Ishikawa (cell line): ENCODE measurements at regions not wholly inside any gene's neighbourhood (a gene's known extent, or its start where the extent isn't known, plus 50 kb on each side); places are given as distances from the start of the nearest gene placed in this dataset.

ENCODE experiments used
- CEBPB ChIP-seq: IDR thresholded peaks from 2 replicates; pipeline ENCODE4 v1.6.1; 2012
- CREB1 ChIP-seq: IDR thresholded peaks from 2 replicates; pipeline ENCODE4 v1.6.1; 2012; ENCODE audit warnings: low read depth
- EGR1 ChIP-seq: IDR thresholded peaks from 2 replicates; pipeline ENCODE4 v1.6.1; 2012
- EP300 ChIP-seq: IDR thresholded peaks from 2 replicates; pipeline ENCODE4 v1.6.1; 2012; ENCODE audit warnings: borderline replicate concordance
- FOXM1 ChIP-seq: IDR thresholded peaks from 2 replicates; pipeline ENCODE4 v1.6.1; 2012; ENCODE audit warnings: low read depth, borderline replicate concordance
- NFIC ChIP-seq: IDR thresholded peaks from 2 replicates; pipeline ENCODE4 v1.6.1; 2012
- RAD21 ChIP-seq: IDR thresholded peaks from 2 replicates; pipeline ENCODE4 v1.6.1; 2012; ENCODE audit warnings: low read depth
- TAF1 ChIP-seq: IDR thresholded peaks from 2 replicates; pipeline ENCODE4 v1.6.1; 2012; ENCODE audit warnings: low read depth, mild to moderate bottlenecking
- TCF12 ChIP-seq: IDR thresholded peaks from 2 replicates; pipeline ENCODE4 v1.6.1; 2012; ENCODE audit warnings: low read depth
- TEAD4 ChIP-seq: IDR thresholded peaks from 2 replicates; pipeline ENCODE4 v1.6.1; 2012
- YY1 ChIP-seq: IDR thresholded peaks from 2 replicates; pipeline ENCODE4 v1.6.1; 2012; ENCODE audit warnings: low read depth
- ZBTB7A ChIP-seq: IDR thresholded peaks from 2 replicates; pipeline ENCODE4 v1.6.1; 2012; ENCODE audit warnings: low read depth
- TF ChIP-seq, protein P1 (sequence below): IDR thresholded peaks from 2 replicates; pipeline ENCODE4 v1.6.1; 2012
- TF ChIP-seq, protein P2 (sequence below): IDR thresholded peaks from 2 replicates; pipeline ENCODE4 v1.6.1; 2012; ENCODE audit warnings: low read depth, mild to moderate bottlenecking
- TF ChIP-seq, protein P3 (sequence below): IDR thresholded peaks from 2 replicates; pipeline ENCODE4 v1.6.1; 2012

DNA sequence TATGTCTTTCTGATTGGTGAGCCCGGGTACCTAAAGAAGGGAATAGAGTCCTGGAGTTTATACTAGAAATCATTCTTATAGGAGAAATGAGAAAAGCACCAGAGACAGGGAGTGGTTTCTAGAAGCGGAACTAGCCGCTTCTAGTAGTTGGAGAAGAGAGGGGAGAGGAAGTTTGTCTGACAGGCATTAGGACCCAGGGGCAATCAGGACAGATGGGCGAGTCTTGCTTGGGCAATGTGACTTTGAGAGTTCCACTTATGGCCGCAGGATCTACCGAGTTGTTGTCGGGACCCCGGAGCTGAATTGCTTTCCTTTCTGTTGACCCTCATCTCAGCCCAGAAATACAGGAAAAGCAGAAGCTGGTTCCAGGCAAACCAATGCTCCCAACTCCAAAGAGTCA lies 596.8 kb upstream of the CNTN5 start:
- TF ChIP-seq TCF12 (no peak), TAF1 (no peak), CEBPB (no peak), EGR1 (no peak), TEAD4 (no peak), RAD21 (no peak), NFIC (no peak), ZBTB7A (no peak), FOXM1 (no peak), CREB1 (no peak), YY1 (no peak), EP300 (no peak)
- TF ChIP-seq, protein P1, sequence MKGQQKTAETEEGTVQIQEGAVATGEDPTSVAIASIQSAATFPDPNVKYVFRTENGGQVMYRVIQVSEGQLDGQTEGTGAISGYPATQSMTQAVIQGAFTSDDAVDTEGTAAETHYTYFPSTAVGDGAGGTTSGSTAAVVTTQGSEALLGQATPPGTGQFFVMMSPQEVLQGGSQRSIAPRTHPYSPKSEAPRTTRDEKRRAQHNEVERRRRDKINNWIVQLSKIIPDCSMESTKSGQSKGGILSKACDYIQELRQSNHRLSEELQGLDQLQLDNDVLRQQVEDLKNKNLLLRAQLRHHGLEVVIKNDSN: no peak
- TF ChIP-seq, protein P2, sequence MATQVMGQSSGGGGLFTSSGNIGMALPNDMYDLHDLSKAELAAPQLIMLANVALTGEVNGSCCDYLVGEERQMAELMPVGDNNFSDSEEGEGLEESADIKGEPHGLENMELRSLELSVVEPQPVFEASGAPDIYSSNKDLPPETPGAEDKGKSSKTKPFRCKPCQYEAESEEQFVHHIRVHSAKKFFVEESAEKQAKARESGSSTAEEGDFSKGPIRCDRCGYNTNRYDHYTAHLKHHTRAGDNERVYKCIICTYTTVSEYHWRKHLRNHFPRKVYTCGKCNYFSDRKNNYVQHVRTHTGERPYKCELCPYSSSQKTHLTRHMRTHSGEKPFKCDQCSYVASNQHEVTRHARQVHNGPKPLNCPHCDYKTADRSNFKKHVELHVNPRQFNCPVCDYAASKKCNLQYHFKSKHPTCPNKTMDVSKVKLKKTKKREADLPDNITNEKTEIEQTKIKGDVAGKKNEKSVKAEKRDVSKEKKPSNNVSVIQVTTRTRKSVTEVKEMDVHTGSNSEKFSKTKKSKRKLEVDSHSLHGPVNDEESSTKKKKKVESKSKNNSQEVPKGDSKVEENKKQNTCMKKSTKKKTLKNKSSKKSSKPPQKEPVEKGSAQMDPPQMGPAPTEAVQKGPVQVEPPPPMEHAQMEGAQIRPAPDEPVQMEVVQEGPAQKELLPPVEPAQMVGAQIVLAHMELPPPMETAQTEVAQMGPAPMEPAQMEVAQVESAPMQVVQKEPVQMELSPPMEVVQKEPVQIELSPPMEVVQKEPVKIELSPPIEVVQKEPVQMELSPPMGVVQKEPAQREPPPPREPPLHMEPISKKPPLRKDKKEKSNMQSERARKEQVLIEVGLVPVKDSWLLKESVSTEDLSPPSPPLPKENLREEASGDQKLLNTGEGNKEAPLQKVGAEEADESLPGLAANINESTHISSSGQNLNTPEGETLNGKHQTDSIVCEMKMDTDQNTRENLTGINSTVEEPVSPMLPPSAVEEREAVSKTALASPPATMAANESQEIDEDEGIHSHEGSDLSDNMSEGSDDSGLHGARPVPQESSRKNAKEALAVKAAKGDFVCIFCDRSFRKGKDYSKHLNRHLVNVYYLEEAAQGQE: no peak
- TF ChIP-seq, protein P3, sequence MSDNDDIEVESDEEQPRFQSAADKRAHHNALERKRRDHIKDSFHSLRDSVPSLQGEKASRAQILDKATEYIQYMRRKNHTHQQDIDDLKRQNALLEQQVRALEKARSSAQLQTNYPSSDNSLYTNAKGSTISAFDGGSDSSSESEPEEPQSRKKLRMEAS: no peak

DNA sequence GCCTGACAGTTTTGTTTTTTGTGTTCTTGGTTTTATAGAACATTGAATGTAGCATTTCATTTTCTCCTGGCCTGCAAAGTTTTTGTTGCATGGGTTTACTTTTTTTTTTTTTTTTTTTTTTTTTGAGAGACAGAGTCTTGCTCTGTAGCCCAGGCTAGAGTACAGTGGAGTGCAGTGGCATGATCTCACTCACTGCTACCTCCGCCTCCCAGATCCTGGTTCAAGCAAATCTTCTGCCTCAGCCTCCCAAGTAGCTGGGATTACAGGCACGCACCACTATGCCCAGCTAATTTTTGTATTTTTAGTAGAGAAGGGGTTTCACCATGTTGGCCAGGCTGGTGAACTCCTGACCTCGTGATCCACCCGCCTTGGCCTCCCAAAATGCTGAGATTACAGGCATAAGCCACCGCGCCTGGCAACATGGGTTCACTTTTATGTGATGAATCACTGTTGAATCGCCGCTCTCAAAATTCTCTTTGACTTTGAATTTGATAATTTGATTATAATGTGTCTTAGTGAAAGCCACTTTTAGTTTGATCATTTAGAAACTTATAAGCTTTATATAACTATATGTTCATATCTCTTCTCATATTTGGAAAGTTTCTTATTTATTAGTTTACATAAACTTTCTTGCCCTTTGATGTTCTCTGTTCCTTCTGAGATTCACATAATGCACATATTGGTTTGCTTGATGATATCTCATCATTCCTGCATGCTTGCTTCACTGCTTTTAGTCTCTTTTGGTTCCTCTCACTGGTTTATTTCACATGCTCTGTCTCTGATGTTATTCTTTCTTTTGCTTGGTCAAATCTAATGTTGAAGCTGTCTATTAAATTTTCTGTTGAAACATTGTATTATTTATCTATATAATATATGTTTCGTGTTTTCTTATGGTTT lies 589.0 kb upstream of the CNTN5 start:
- TF ChIP-seq, protein P2: no peak
- TF ChIP-seq, protein P1: no peak
- TF ChIP-seq FOXM1 (no peak), EGR1 (no peak), TEAD4 (no peak)

GRCh38 chr11:98434296-98434695 lies 586.5 kb upstream of the CNTN5 start:
- TF ChIP-seq, protein P3: no peak
- TF ChIP-seq YY1: no peak
- no peak for TF ChIP-seq RAD21

GRCh38 chr11:98453378-98453777 lies 567.4 kb upstream of the CNTN5 start:
- TF ChIP-seq, protein P1: no peak
- TF ChIP-seq, protein P3: no peak
- no peak for TF ChIP-seq EGR1
- no peak for TF ChIP-seq CREB1
- TF ChIP-seq YY1: no peak
- TF ChIP-seq EP300: no peak
- no peak for TF ChIP-seq TEAD4
- TF ChIP-seq, protein P2: no peak
- TF ChIP-seq FOXM1: no peak
- TF ChIP-seq CEBPB: no peak
- no peak for TF ChIP-seq TCF12
- TF ChIP-seq TAF1: no peak
- TF ChIP-seq ZBTB7A: no peak
- TF ChIP-seq RAD21: no peak
- TF ChIP-seq NFIC: no peak
